ENCODE measurements at regions not wholly inside any gene's neighbourhood (a gene's known extent, or its start where the extent isn't known, plus 50 kb on each side); places are given as distances from the start of the nearest gene placed in this dataset.

DNA sequence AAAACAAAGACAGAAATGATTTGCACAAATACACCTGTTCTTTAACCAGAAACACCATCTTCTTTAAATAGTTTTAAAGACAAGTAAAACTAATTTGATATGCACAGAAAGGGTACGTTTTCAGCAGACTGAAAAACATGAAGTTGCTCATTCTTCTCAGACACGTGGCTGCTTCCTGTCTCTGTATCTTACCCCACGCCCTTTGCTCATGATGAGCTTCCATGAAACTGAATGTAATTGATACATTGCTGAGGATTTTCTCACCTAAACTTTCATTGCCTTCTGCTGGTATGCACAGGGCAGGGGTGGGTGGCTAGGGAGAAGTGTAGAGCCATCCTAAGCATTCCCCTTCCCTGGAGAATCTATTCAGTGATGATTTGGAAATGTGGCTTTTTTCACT, 644.3 kb downstream of the BCL11A start:
- TF ChIP-seq FOXA1 (IDR thresholded peaks at IDR 0.05) (no peak), SUZ12 (IDR thresholded peaks at IDR 0.05) (no peak), BHLHE40 (IDR thresholded peaks at IDR 0.05; ENCODE audit: borderline replicate concordance) (no peak), FOXK2 (IDR thresholded peaks at IDR 0.05) (no peak), LEF1 (IDR thresholded peaks at IDR 0.05; ENCODE audit: borderline replicate concordance) (no peak), FOXM1 (IDR thresholded peaks at IDR 0.05; ENCODE audit: borderline replicate concordance) (no peak), SP1 (IDR thresholded peaks at IDR 0.05) (no peak), L3MBTL2 (conservative IDR thresholded peaks at IDR 0.05) (no peak), NFRKB (IDR thresholded peaks at IDR 0.05) (no peak)

All from HEK293T (cell line).